ENCODE measurements at regions not wholly inside any gene's neighbourhood (a gene's known extent, or its start where the extent isn't known, plus 50 kb on each side); places are given as distances from the start of the nearest gene placed in this dataset.

DNA sequence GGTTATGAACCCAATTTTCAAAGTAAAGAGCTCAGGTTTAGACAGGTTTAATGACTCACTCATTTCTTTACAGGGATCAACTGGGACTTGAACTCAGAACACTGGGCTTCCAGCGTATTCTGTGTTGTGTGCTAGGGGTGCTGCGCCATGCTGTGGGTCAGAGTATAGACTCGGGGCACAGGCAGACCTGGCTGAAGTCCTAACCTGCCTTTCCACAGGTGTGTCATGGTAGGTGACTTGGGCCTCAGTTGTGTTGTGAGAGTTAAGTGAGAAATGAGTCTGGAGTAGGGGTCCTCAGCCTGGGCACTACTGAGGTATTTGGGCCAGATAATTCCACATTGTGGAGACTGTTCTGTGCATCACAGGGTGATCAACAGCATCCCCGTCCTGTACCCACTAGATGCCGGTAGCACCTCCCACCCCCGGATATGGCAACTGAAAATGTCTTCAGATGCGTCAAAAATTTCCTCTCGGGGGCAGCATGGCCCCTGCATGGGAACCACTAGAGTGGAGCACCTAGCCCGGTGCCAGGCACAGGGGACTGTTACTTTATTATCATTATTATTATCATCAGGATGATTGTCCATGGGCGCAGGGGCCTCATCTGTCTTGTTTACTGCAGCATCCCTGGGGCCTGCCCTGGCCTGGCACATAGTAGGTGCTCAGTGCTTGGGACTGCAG is 575.5 kb downstream of the PTPRU start:
- Histone ChIP-seq H2AFZ (ENCODE audit: control insufficient read depth, low read length) (no peak overlapping the region), H3K9me1 (ENCODE audit: control insufficient read depth, extremely low read depth, insufficient read depth, low read length) (no peaks in the 10 kb centered on the region), H3K79me2 (ENCODE audit: control insufficient read depth, insufficient read depth, low read length) (no peaks in the 10 kb centered on the region), H3K27me3 (ENCODE audit: control insufficient read depth, extremely low read depth, insufficient read depth, low read length) (no peaks in the 10 kb centered on the region), H3K27ac (ENCODE audit: control insufficient read depth, insufficient read depth, low read length) (no peak overlapping the region), H3K4me3 (ENCODE audit: control insufficient read depth in 2 of 3, extremely low read depth in 1 of 3, insufficient read depth in 2 of 3, low read depth in 1 of 3, low read length in 3 of 3) (no peak overlapping the region), H3K9ac (ENCODE audit: control insufficient read depth, extremely low read depth, insufficient read depth, low read length) (no peak overlapping the region), H3K4me2 (ENCODE audit: control insufficient read depth, extremely low read depth, insufficient read depth, low read depth, low read length) (no peak overlapping the region), H3K4me1 (ENCODE audit: control insufficient read depth, extremely low read depth, insufficient read depth, low read length) (no peaks in the 10 kb centered on the region), H4K20me1 (ENCODE audit: control insufficient read depth, extremely low read depth, insufficient read depth, low read length) (no peaks in the 10 kb centered on the region), H3K9me3 (ENCODE audit: control insufficient read depth, low read depth, low read length) (no peaks in the 10 kb centered on the region), H3K36me3 (ENCODE audit: control insufficient read depth in 2 of 2, extremely low read depth in 1 of 2, insufficient read depth in 2 of 2, low read length in 2 of 2) (no peaks in the 10 kb centered on the region)
- TF ChIP-seq, protein P1, sequence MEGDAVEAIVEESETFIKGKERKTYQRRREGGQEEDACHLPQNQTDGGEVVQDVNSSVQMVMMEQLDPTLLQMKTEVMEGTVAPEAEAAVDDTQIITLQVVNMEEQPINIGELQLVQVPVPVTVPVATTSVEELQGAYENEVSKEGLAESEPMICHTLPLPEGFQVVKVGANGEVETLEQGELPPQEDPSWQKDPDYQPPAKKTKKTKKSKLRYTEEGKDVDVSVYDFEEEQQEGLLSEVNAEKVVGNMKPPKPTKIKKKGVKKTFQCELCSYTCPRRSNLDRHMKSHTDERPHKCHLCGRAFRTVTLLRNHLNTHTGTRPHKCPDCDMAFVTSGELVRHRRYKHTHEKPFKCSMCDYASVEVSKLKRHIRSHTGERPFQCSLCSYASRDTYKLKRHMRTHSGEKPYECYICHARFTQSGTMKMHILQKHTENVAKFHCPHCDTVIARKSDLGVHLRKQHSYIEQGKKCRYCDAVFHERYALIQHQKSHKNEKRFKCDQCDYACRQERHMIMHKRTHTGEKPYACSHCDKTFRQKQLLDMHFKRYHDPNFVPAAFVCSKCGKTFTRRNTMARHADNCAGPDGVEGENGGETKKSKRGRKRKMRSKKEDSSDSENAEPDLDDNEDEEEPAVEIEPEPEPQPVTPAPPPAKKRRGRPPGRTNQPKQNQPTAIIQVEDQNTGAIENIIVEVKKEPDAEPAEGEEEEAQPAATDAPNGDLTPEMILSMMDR (optimal IDR thresholded peaks at IDR 0.05 in 1 of 3, IDR thresholded peaks at IDR 0.05 in 1 of 3, conservative IDR thresholded peaks at IDR 0.05 in 1 of 3; ENCODE audit: extremely low read depth in 1 of 3, insufficient read depth in 2 of 3, low read length in 3 of 3) = no peak
- no peak for TF ChIP-seq EZH2 (IDR thresholded peaks at IDR 0.05; ENCODE audit: low read length)
- no peak for FAIRE-seq
- DNase-seq (ENCODE audit: low read depth, low spot score) = no peak
- dilution Hi-C loops (cut with MboI; ENCODE audit: extremely low pct_ligation_motif_present, low sequenced_read_pairs) = no loop called here

DNA sequence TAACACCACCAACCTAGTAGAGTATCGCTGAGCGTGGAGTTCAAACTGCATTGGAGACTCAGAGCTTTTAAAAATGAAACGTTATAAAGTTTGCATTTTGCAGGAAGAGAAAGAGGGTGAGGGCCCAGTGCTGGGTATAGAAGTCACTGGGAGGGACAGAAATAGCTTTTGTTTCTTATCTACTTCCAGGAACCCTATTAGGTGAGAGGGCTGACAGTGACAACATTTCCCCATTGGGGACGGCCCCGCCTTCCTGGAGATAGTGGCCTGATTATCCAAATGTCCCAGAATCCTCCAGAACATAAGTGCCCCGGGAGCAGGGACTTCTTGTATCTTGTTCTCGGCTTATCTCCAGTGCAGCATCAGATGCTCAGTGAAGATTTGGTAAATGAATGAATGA is 574.9 kb downstream of the PTPRU start:
- Histone ChIP-seq H3K9me3 (ENCODE audit: control insufficient read depth, low read depth, low read length) (no peaks in the 10 kb centered on the region), H2AFZ (ENCODE audit: control insufficient read depth, low read length) (no peak overlapping the region), H3K4me2 (ENCODE audit: control insufficient read depth, extremely low read depth, insufficient read depth, low read depth, low read length) (no peak overlapping the region), H3K79me2 (ENCODE audit: control insufficient read depth, insufficient read depth, low read length) (no peaks in the 10 kb centered on the region), H3K4me3 (ENCODE audit: control insufficient read depth in 2 of 3, extremely low read depth in 1 of 3, insufficient read depth in 2 of 3, low read depth in 1 of 3, low read length in 3 of 3) (no peak overlapping the region), H3K9me1 (ENCODE audit: control insufficient read depth, extremely low read depth, insufficient read depth, low read length) (no peaks in the 10 kb centered on the region), H3K27ac (ENCODE audit: control insufficient read depth, insufficient read depth, low read length) (no peak overlapping the region), H4K20me1 (ENCODE audit: control insufficient read depth, extremely low read depth, insufficient read depth, low read length) (no peaks in the 10 kb centered on the region), H3K9ac (ENCODE audit: control insufficient read depth, extremely low read depth, insufficient read depth, low read length) (no peak overlapping the region), H3K36me3 (ENCODE audit: control insufficient read depth in 2 of 2, extremely low read depth in 1 of 2, insufficient read depth in 2 of 2, low read length in 2 of 2) (no peaks in the 10 kb centered on the region), H3K27me3 (ENCODE audit: control insufficient read depth, extremely low read depth, insufficient read depth, low read length) (no peaks in the 10 kb centered on the region), H3K4me1 (ENCODE audit: control insufficient read depth, extremely low read depth, insufficient read depth, low read length) (no peaks in the 10 kb centered on the region)
- TF ChIP-seq EZH2 (IDR thresholded peaks at IDR 0.05; ENCODE audit: low read length) = no peak
- TF ChIP-seq, protein P1 (optimal IDR thresholded peaks at IDR 0.05 in 1 of 3, IDR thresholded peaks at IDR 0.05 in 1 of 3, conservative IDR thresholded peaks at IDR 0.05 in 1 of 3; ENCODE audit: extremely low read depth in 1 of 3, insufficient read depth in 2 of 3, low read length in 3 of 3) = no peak
- dilution Hi-C loops (cut with MboI; ENCODE audit: extremely low pct_ligation_motif_present, low sequenced_read_pairs) = no loop called here
- no peak for FAIRE-seq
- no peak for DNase-seq (ENCODE audit: low read depth, low spot score)

All from keratinocyte (primary cell).